Testis (tissue), 2 donors: ENCODE measurements at regions not wholly inside any gene's neighbourhood (a gene's known extent, or its start where the extent isn't known, plus 50 kb on each side); places are given as distances from the start of the nearest gene placed in this dataset.

Source experiments
- DNase-seq: peaks from one replicate; pipeline ENCODE4 v3.0.0-alpha.2; 2019
- H3K27ac ChIP-seq, 2 donors: fragments of 200-600 bp; sonication (generic); one replicate each; pipeline ENCODE4 v1.5.1; 2019
- H3K27me3 ChIP-seq: fragments of 200-600 bp; sonication (generic); one replicate; pipeline ENCODE4 v1.5.1; 2019
- H3K36me3 ChIP-seq: fragments of 200-600 bp; sonication (generic); one replicate; pipeline ENCODE4 v1.5.1; 2017; ENCODE audit warnings: low read depth; ENCODE audit errors: missing control alignments
- H3K4me1 ChIP-seq: fragments of 200-600 bp; sonication (generic); one replicate; pipeline ENCODE4 v1.5.1; 2019
- H3K4me3 ChIP-seq, 2 donors: fragments of 200-600 bp; sonication (generic); one replicate each; pipeline ENCODE4 v1.5.1; 2017 to 2019
- H3K9me3 ChIP-seq: fragments of 200-600 bp; sonication (generic); one replicate; pipeline ENCODE4 v1.5.1; 2017
- CTCF ChIP-seq, 3 experiments: fragments of 450-650 bp in 2 of 3; fragments of 200-600 bp in 1 of 3; sonication (generic) in 1 of 3; IDR thresholded peaks; one replicate each; pipeline ENCODE4 v1.5.1; 2016 to 2019; ENCODE audit warnings: antibody characterized with exemption in 3 of 3, mild to moderate bottlenecking in 2 of 3, moderate library complexity in 1 of 3
- POLR2A ChIP-seq: fragments of 450-650 bp; IDR thresholded peaks from one replicate; pipeline ENCODE4 v1.6.1; 2017; ENCODE audit warnings: antibody characterized with exemption, mild to moderate bottlenecking, moderate library complexity
- WGBS, 2 donors: methylation state at CpG; one replicate each; pipeline ENCODE4 v1.1.5; 2018; 5-methylcytosine and 5-hydroxymethylcytosine counted together
- intact Hi-C: fragments of 100-400 bp; cut with DNase I; formaldehyde crosslinking; loops from one replicate; pipeline ENCODE4 v1.15.1; 2023; ENCODE audit warnings: low total_unique reads

GRCh38 chr5:3331819-3332218 is 263.8 kb upstream of the IRX1 start:
- WGBS, 2 donors = 92 to 100% methylated on average over 4 to 6 of the region's 6 CpGs
- H3K27me3 ChIP-seq = no peaks in the 10 kb centered on the region
- no peak overlapping the region for H3K4me3 ChIP-seq
- no peak overlapping the region for H3K27ac ChIP-seq
- intact Hi-C loops = no loop called here
- no peak for DNase-seq
- no peaks in the 10 kb centered on the region for H3K4me1 ChIP-seq
- no peaks in the 10 kb centered on the region for H3K36me3 ChIP-seq
- H3K9me3 ChIP-seq = no peaks in the 10 kb centered on the region
- no peak for TF ChIP-seq CTCF (IDR thresholded peaks at IDR 0.05)
- TF ChIP-seq POLR2A = no peak

GRCh38 chr5:3330442-3330841 is 265.2 kb upstream of the IRX1 start:
- H3K27me3 ChIP-seq = no peaks in the 10 kb centered on the region
- TF ChIP-seq POLR2A (no peak), CTCF (IDR thresholded peaks at IDR 0.05) (no peak)
- WGBS, 2 donors = 90 to 93% methylated on average over 6 of the region's 6 CpGs
- no peak for DNase-seq
- H3K4me3 ChIP-seq = no peak overlapping the region
- no peaks in the 10 kb centered on the region for H3K9me3 ChIP-seq
- H3K27ac ChIP-seq = no peak overlapping the region
- H3K4me1 ChIP-seq = no peaks in the 10 kb centered on the region
- no peaks in the 10 kb centered on the region for H3K36me3 ChIP-seq
- intact Hi-C loops = no loop called here

- TF ChIP-seq CTCF (IDR thresholded peaks at IDR 0.05) (no peak), POLR2A (no peak)
- H3K4me3 ChIP-seq = no peak overlapping the region
- DNase-seq = no peak
- H3K36me3 ChIP-seq = no peaks in the 10 kb centered on the region
- intact Hi-C loops = no loop called here
- H3K4me1 ChIP-seq = no peaks in the 10 kb centered on the region
- no peaks in the 10 kb centered on the region for H3K27me3 ChIP-seq
- 77 to 93% methylated on average over 2 to 4 of the region's 4 CpGs for WGBS, 2 donors
- H3K27ac ChIP-seq = no peak overlapping the region
- H3K9me3 ChIP-seq = no peaks in the 10 kb centered on the region
These were observed 266.2 kb upstream of the IRX1 start for GRCh38 chr5:3329427-3329826.

GRCh38 chr5:3326841-3327232 is 268.8 kb upstream of the IRX1 start:
- intact Hi-C loops = no loop called here
- H3K9me3 ChIP-seq = no peaks in the 10 kb centered on the region
- no peaks in the 10 kb centered on the region for H3K36me3 ChIP-seq
- no peaks in the 10 kb centered on the region for H3K4me1 ChIP-seq
- H3K27me3 ChIP-seq = no peaks in the 10 kb centered on the region
- H3K4me3 ChIP-seq = no peak overlapping the region
- no peak overlapping the region for H3K27ac ChIP-seq
- TF ChIP-seq CTCF (IDR thresholded peaks at IDR 0.05) (no peak), POLR2A (no peak)
- DNase-seq = no peak
- 67 to 70% methylated on average over 7 to 9 of the region's 9 CpGs for WGBS, 2 donors

- TF ChIP-seq POLR2A = no peak
- no peak for TF ChIP-seq CTCF (IDR thresholded peaks at IDR 0.05)
- DNase-seq = no peak
- 48 to 63% methylated on average over 36 of the region's 36 CpGs for WGBS, 2 donors
- Histone ChIP-seq H3K36me3 (no peaks in the 10 kb centered on the region), H3K4me3 (no peak overlapping the region), H3K27me3 (no peaks in the 10 kb centered on the region), H3K4me1 (no peaks in the 10 kb centered on the region), H3K27ac (no peak overlapping the region), H3K9me3 (no peaks in the 10 kb centered on the region)
- intact Hi-C loops = no loop called here
These were observed 269.4 kb upstream of the IRX1 start for GRCh38 chr5:3325972-3326840.
